CD14-positive monocyte (primary cell): ENCODE measurements at regions not wholly inside any gene's neighbourhood (a gene's known extent, or its start where the extent isn't known, plus 50 kb on each side); places are given as distances from the start of the nearest gene placed in this dataset.

Experiments used
- DNase-seq, 3 donors: peaks; one replicate each; pipeline ENCODE4 v3.0.0-alpha.2; 2011 to 2022
- H2AFZ ChIP-seq: 2 replicates; pipeline ENCODE4 v1.6.0; 2012; ENCODE audit warnings: mild to moderate bottlenecking, low read depth, low read length, inconsistent platforms; ENCODE audit not compliant: insufficient read depth, poor library complexity, severe bottlenecking
- H3K27ac ChIP-seq, 2 donors: 1 replicate in 1 of 2; 2 replicates in 1 of 2; pipeline ENCODE4 v1.5.1; 2012 to 2013; ENCODE audit warnings: low read length in 2 of 2, control low read depth in 1 of 2, inconsistent platforms in 1 of 2, low read depth in 1 of 2, mild to moderate bottlenecking in 1 of 2
- H3K27me3 ChIP-seq, 2 donors: one replicate each; pipeline versions ENCODE4 v1.6.0 to v1.6.1; 2011 to 2013; ENCODE audit warnings: low read length in 2 of 2; ENCODE audit not compliant: control insufficient read depth in 2 of 2, insufficient read depth in 2 of 2
- H3K36me3 ChIP-seq, 2 donors: replicated peaks in 1 of 2; 1 replicate in 1 of 2; 2 replicates in 1 of 2; pipeline versions ENCODE4 v1.5.1 to v1.6.1; 2012 to 2013; ENCODE audit warnings: low read length in 2 of 2, control low read depth in 1 of 2, inconsistent platforms in 1 of 2, mild to moderate bottlenecking in 1 of 2; ENCODE audit not compliant: insufficient read depth in 2 of 2, control insufficient read depth in 1 of 2
- H3K4me1 ChIP-seq, 2 donors: 1 replicate in 1 of 2; 2 replicates in 1 of 2; pipeline versions ENCODE4 v1.5.1 to v1.6.1; 2012 to 2013; ENCODE audit warnings: low read length in 2 of 2, control low read depth in 1 of 2, inconsistent platforms in 1 of 2, mild to moderate bottlenecking in 1 of 2, moderate library complexity in 1 of 2; ENCODE audit not compliant: insufficient read depth in 2 of 2, control insufficient read depth in 1 of 2
- H3K4me2 ChIP-seq: replicated peaks from 2 replicates; pipeline ENCODE3; 2012; ENCODE audit warnings: low read length, moderate library complexity, mild to moderate bottlenecking; ENCODE audit not compliant: poor library complexity, severe bottlenecking; ENCODE audit errors: extremely low read depth
- H3K4me3 ChIP-seq, 3 experiments: fragments of 200-600 bp in 1 of 3; sonication (generic) in 1 of 3; replicated peaks in 1 of 3; 1 replicate in 2 of 3; 2 replicates in 1 of 3; pipeline ENCODE4 v1.5.1; 2011 to 2013; ENCODE audit warnings: low read length in 3 of 3, mild to moderate bottlenecking in 3 of 3, control low read depth in 2 of 3, low read depth in 2 of 3, inconsistent platforms in 1 of 3, moderate library complexity in 1 of 3
- H3K79me2 ChIP-seq: 2 replicates; pipeline ENCODE4 v1.6.0; 2012; ENCODE audit warnings: mild to moderate bottlenecking, control low read depth, inconsistent platforms, low read length, moderate library complexity; ENCODE audit not compliant: insufficient read depth
- H3K9ac ChIP-seq: 2 replicates; pipeline ENCODE4 v1.6.0; 2017; ENCODE audit warnings: low read length, mild to moderate bottlenecking; ENCODE audit not compliant: insufficient read depth, poor library complexity, severe bottlenecking
- H3K9me3 ChIP-seq, 2 donors: replicated peaks in 1 of 2; 1 replicate in 1 of 2; 2 replicates in 1 of 2; pipeline versions ENCODE4 v1.5.1 to v1.6.1; 2012 to 2013; ENCODE audit warnings: low read length in 2 of 2, control low read depth in 1 of 2; ENCODE audit not compliant: control insufficient read depth in 1 of 2, insufficient read depth in 1 of 2
- H4K20me1 ChIP-seq: 2 replicates; pipeline ENCODE4 v1.6.0; 2012; ENCODE audit warnings: mild to moderate bottlenecking, low read length, control low read depth, moderate library complexity; ENCODE audit not compliant: insufficient read depth
- H3K27ac Mint-ChIP-seq, 7 donors: one replicate each; pipeline ENCODE4 v1.8.0; 2020; ENCODE audit warnings: mild to moderate bottlenecking in 7 of 7, mixed read lengths in 7 of 7, moderate library complexity in 6 of 7, inconsistent platforms in 2 of 7
- H3K27me3 Mint-ChIP-seq, 3 donors: one replicate each; pipeline ENCODE4 v1.8.0; 2021 to 2022; ENCODE audit warnings: low read depth in 3 of 3, mild to moderate bottlenecking in 3 of 3, mixed read lengths in 3 of 3, moderate library complexity in 3 of 3, inconsistent platforms in 1 of 3
- H3K36me3 Mint-ChIP-seq, 2 donors: one replicate each; pipeline ENCODE4 v1.8.0; 2020; ENCODE audit warnings: mixed read lengths in 2 of 2, inconsistent platforms in 1 of 2, mild to moderate bottlenecking in 1 of 2
- H3K4me1 Mint-ChIP-seq: one replicate; pipeline ENCODE4 v1.8.0; 2020; ENCODE audit warnings: mild to moderate bottlenecking, mixed read lengths
- H3K4me3 Mint-ChIP-seq, 2 donors: one replicate each; pipeline ENCODE4 v1.8.0; 2020; ENCODE audit warnings: mild to moderate bottlenecking in 2 of 2, mixed read lengths in 2 of 2, moderate library complexity in 1 of 2
- H3K9me3 Mint-ChIP-seq, 7 donors: one replicate each; pipeline ENCODE4 v1.8.0; 2020 to 2022; ENCODE audit warnings: mixed read lengths in 7 of 7, mild to moderate bottlenecking in 6 of 7, moderate library complexity in 6 of 7, inconsistent platforms in 2 of 7
- WGBS: methylation state at CpG from one replicate; pipeline ENCODE4 v1.1.5; 2013; ENCODE audit warnings: missing lambda C conversion rate; ENCODE audit not compliant: insufficient coverage; 5-methylcytosine and 5-hydroxymethylcytosine counted together
- intact Hi-C, 2 donors: fragments of 100-400 bp; cut with micrococcal nuclease; formaldehyde crosslinking; loops; one replicate each; pipeline versions ENCODE4 v1.15.0 to v1.15.1; 2023
- TF ChIP-seq, protein P1 (sequence below): fragments of 200-600 bp; IDR thresholded peaks from one replicate; pipeline ENCODE4 v1.8.0; 2022; ENCODE audit warnings: antibody characterized with exemption, mild to moderate bottlenecking

- no peak for DNase-seq
- WGBS: 88% methylated on average over 1 of the region's 15 CpGs
- H3K36me3 ChIP-seq: no peaks in the 10 kb centered on the region
- TF ChIP-seq, protein P1, sequence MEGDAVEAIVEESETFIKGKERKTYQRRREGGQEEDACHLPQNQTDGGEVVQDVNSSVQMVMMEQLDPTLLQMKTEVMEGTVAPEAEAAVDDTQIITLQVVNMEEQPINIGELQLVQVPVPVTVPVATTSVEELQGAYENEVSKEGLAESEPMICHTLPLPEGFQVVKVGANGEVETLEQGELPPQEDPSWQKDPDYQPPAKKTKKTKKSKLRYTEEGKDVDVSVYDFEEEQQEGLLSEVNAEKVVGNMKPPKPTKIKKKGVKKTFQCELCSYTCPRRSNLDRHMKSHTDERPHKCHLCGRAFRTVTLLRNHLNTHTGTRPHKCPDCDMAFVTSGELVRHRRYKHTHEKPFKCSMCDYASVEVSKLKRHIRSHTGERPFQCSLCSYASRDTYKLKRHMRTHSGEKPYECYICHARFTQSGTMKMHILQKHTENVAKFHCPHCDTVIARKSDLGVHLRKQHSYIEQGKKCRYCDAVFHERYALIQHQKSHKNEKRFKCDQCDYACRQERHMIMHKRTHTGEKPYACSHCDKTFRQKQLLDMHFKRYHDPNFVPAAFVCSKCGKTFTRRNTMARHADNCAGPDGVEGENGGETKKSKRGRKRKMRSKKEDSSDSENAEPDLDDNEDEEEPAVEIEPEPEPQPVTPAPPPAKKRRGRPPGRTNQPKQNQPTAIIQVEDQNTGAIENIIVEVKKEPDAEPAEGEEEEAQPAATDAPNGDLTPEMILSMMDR: no peak
- intact Hi-C loops: no loop called here
- H2AFZ ChIP-seq: no peak overlapping the region
- H3K9ac ChIP-seq: no peak overlapping the region
- Mint-ChIP-seq H3K36me3 (no peaks in the 10 kb centered on the region), H3K4me3 (no peak overlapping the region), H3K9me3 (peaks cover 0 to 7% (median 2%) of the 10 kb centered on the region in 7 donors), H3K4me1 (no peaks in the 10 kb centered on the region), H3K27me3 (peaks cover 2 to 6% (median 3%) of the 10 kb centered on the region in 3 donors), H3K27ac (no peak overlapping the region)
- no peaks in the 10 kb centered on the region for H3K4me1 ChIP-seq
- no peaks in the 10 kb centered on the region for H3K79me2 ChIP-seq
- no peaks in the 10 kb centered on the region for H3K27me3 ChIP-seq
- no peaks in the 10 kb centered on the region for H4K20me1 ChIP-seq
- no peak overlapping the region for H3K27ac ChIP-seq
- H3K4me2 ChIP-seq: no peak overlapping the region
- no peak overlapping the region for H3K4me3 ChIP-seq
- H3K9me3 ChIP-seq: no peaks in the 10 kb centered on the region
These were observed 226.0 kb downstream of the TFCP2L1 start for GRCh38 chr2:121058852-121059558.

DNA sequence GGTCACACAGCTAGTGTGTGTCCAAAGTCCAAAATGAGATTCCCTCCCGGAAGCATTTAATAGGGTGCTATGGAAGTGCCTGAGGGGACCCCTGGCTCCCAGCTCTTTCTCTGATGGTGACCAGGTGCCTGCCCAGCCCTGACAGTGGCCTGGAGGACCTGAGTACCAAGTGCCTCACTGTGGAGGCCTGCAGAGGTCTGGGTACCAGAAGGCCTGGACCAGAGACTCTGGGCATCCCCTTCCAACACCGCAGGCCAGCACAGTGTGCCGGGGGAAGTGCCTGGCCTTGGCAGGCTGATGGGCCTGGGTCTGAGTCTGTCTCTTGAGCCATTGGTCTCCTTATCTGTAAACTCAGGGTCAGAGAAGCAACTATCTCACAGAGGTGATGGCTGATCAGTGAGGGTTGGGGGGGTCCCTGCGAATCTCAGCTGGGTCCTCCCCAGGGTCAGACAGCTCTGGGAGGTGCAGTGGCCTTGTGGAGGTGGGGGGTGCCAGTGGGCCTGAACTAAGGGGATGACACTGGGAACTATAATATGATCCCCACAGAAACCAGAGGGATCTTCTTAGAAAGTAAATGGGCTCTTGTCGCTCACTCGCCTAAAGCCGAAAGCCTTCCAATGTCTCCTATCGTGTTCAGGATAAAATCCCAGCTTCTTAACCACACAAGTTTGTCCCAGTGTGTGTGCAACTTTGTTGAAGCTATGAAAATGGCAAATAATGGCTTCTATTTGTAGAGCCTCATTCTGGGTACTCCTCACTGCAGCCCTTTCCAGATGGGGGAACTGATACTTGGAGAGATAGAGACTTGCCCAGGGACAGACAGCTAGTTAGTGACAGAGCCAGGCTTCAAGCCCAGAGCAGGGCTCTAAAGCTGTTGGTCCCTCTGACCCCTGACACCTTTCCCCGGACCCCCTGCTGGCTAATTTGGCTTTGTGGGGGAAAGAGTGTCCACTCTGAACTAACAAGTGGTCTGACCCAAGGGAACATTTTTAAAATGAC, 225.1 kb downstream of the TFCP2L1 start:
- no peak for DNase-seq
- Histone ChIP-seq H3K4me2 (no peak overlapping the region), H3K4me3 (no peak overlapping the region), H3K4me1 (no peaks in the 10 kb centered on the region), H3K27me3 (no peaks in the 10 kb centered on the region), H3K9me3 (no peaks in the 10 kb centered on the region), H3K9ac (no peak overlapping the region), H3K27ac (no peak overlapping the region), H3K79me2 (no peaks in the 10 kb centered on the region), H3K36me3 (no peaks in the 10 kb centered on the region), H4K20me1 (no peaks in the 10 kb centered on the region), H2AFZ (no peak overlapping the region)
- Mint-ChIP-seq H3K4me1 (no peaks in the 10 kb centered on the region), H3K27ac (no peak overlapping the region), H3K27me3 (peaks cover 3 to 6% (median 4%) of the 10 kb centered on the region in 3 donors), H3K36me3 (no peaks in the 10 kb centered on the region), H3K4me3 (no peak overlapping the region), H3K9me3 (peaks cover 0 to under 1% (median 0%) of the 10 kb centered on the region in 7 donors)
- intact Hi-C loops: no loop called here
- TF ChIP-seq, protein P1: no peak
- 100% methylated on average over 3 of the region's 9 CpGs for WGBS
